ENCODE measurements at regions not wholly inside any gene's neighbourhood (a gene's known extent, or its start where the extent isn't known, plus 50 kb on each side); places are given as distances from the start of the nearest gene placed in this dataset.

GRCh38 chr18:9008709-9009635 lies 93.5 kb upstream of the NDUFV2 start:
- no peak for TF ChIP-seq SP1 (IDR thresholded peaks at IDR 0.05)
- no peak for TF ChIP-seq FOXA1 (IDR thresholded peaks at IDR 0.05)
